ENCODE measurements at regions not wholly inside any gene's neighbourhood (a gene's known extent, or its start where the extent isn't known, plus 50 kb on each side); places are given as distances from the start of the nearest gene placed in this dataset.

- no peaks in the 10 kb centered on the region for H3K9me3 Mint-ChIP-seq (ENCODE audit: low read depth, unreplicated experiment)
- H3K4me3 Mint-ChIP-seq (ENCODE audit: low read depth, unreplicated experiment): no peak overlapping the region
- intact Hi-C loops (cut with micrococcal nuclease; ENCODE audit: unreplicated experiment): no loop called here
- no peak overlapping the region for H3K27ac Mint-ChIP-seq (ENCODE audit: unreplicated experiment)
- CTCF ChIA-PET: interaction anchor here (0.6 kb wide), 1 partner anchor 147 kb away, joined by 3 read pairs; no protein-coding TSS in a partner anchor
- TF ChIP-seq CTCF (IDR thresholded peaks at IDR 0.05; ENCODE audit: unreplicated experiment): no peak
- H3K36me3 Mint-ChIP-seq (ENCODE audit: insufficient read depth, unreplicated experiment): no peaks in the 10 kb centered on the region
- no peaks in the 10 kb centered on the region for H3K4me1 Mint-ChIP-seq (ENCODE audit: low read depth, unreplicated experiment)
- H3K27me3 Mint-ChIP-seq (ENCODE audit: unreplicated experiment): no peaks in the 10 kb centered on the region
- no TSS peak for BruUV-seq (replicated peaks)
- no peak for DNase-seq
Measured at GRCh38 chr4:10285028-10285427, 168.4 kb upstream of the WDR1 start.

- no TSS peak for BruUV-seq (replicated peaks)
- intact Hi-C loops (cut with micrococcal nuclease; ENCODE audit: unreplicated experiment): no loop called here
- Mint-ChIP-seq H3K4me1 (ENCODE audit: low read depth, unreplicated experiment) (no peaks in the 10 kb centered on the region), H3K36me3 (ENCODE audit: insufficient read depth, unreplicated experiment) (no peaks in the 10 kb centered on the region), H3K27ac (ENCODE audit: unreplicated experiment) (no peak overlapping the region), H3K27me3 (ENCODE audit: unreplicated experiment) (peaks cover 10% of the 10 kb centered on the region), H3K9me3 (ENCODE audit: low read depth, unreplicated experiment) (no peaks in the 10 kb centered on the region), H3K4me3 (ENCODE audit: low read depth, unreplicated experiment) (no peak overlapping the region)
- CTCF ChIA-PET: no interaction called here
- TF ChIP-seq CTCF (IDR thresholded peaks at IDR 0.05; ENCODE audit: unreplicated experiment): no peak
- DNase-seq: no peak
Measured at GRCh38 chr4:10283761-10284160, 167.2 kb upstream of the WDR1 start.

GRCh38 chr4:10281996-10282395, 165.4 kb upstream of the WDR1 start:
- TF ChIP-seq CTCF (IDR thresholded peaks at IDR 0.05; ENCODE audit: unreplicated experiment): no peak
- BruUV-seq (replicated peaks): no TSS peak
- Mint-ChIP-seq H3K27ac (ENCODE audit: unreplicated experiment) (no peak overlapping the region), H3K4me3 (ENCODE audit: low read depth, unreplicated experiment) (no peak overlapping the region), H3K27me3 (ENCODE audit: unreplicated experiment) (peaks cover 18% of the 10 kb centered on the region), H3K9me3 (ENCODE audit: low read depth, unreplicated experiment) (no peaks in the 10 kb centered on the region), H3K36me3 (ENCODE audit: insufficient read depth, unreplicated experiment) (no peaks in the 10 kb centered on the region), H3K4me1 (ENCODE audit: low read depth, unreplicated experiment) (no peaks in the 10 kb centered on the region)
- CTCF ChIA-PET: no interaction called here
- DNase-seq: no peak
- intact Hi-C loops (cut with micrococcal nuclease; ENCODE audit: unreplicated experiment): no loop called here

GRCh38 chr4:10279261-10279660, 162.7 kb upstream of the WDR1 start:
- Mint-ChIP-seq H3K36me3 (ENCODE audit: insufficient read depth, unreplicated experiment) (no peaks in the 10 kb centered on the region), H3K27me3 (ENCODE audit: unreplicated experiment) (peaks cover 34% of the 10 kb centered on the region), H3K4me1 (ENCODE audit: low read depth, unreplicated experiment) (no peaks in the 10 kb centered on the region), H3K27ac (ENCODE audit: unreplicated experiment) (no peak overlapping the region), H3K4me3 (ENCODE audit: low read depth, unreplicated experiment) (no peak overlapping the region), H3K9me3 (ENCODE audit: low read depth, unreplicated experiment) (no peaks in the 10 kb centered on the region)
- intact Hi-C loops (cut with micrococcal nuclease; ENCODE audit: unreplicated experiment): no loop called here
- BruUV-seq (replicated peaks): no TSS peak
- TF ChIP-seq CTCF (IDR thresholded peaks at IDR 0.05; ENCODE audit: unreplicated experiment): no peak
- DNase-seq: no peak
- CTCF ChIA-PET: no interaction called here

- H3K36me3 Mint-ChIP-seq (ENCODE audit: insufficient read depth, unreplicated experiment): no peaks in the 10 kb centered on the region
- CTCF ChIA-PET: no interaction called here
- no peak for DNase-seq
Measured at GRCh38 chr4:10278071-10278470, 161.5 kb upstream of the WDR1 start.

More at GRCh38 chr4:10278071-10278470, 161.5 kb upstream of the WDR1 start:
- Mint-ChIP-seq H3K4me1 (ENCODE audit: low read depth, unreplicated experiment) (no peaks in the 10 kb centered on the region), H3K27ac (ENCODE audit: unreplicated experiment) (no peak overlapping the region), H3K9me3 (ENCODE audit: low read depth, unreplicated experiment) (no peaks in the 10 kb centered on the region), H3K27me3 (ENCODE audit: unreplicated experiment) (peaks cover 46% of the 10 kb centered on the region), H3K4me3 (ENCODE audit: low read depth, unreplicated experiment) (no peak overlapping the region)
- no peak for TF ChIP-seq CTCF (IDR thresholded peaks at IDR 0.05; ENCODE audit: unreplicated experiment)
- intact Hi-C loops (cut with micrococcal nuclease; ENCODE audit: unreplicated experiment): no loop called here
- BruUV-seq (replicated peaks): no TSS peak
